Stimulated activated CD4-positive, alpha-beta T cell treated with anti-CD3 and anti-CD28 coated beads, TNF-alpha, amount 100 ng/mL, for 24 hours (primary cell): ENCODE measurements at regions not wholly inside any gene's neighbourhood (a gene's known extent, or its start where the extent isn't known, plus 50 kb on each side); places are given as distances from the start of the nearest gene placed in this dataset.
"Not testable (repeated sequence)": the region's sequence is repeated elsewhere in the genome, so short reads cannot be mapped to it uniquely, and the experiment has no call there.

ENCODE experiments used
- DNase-seq, 3 experiments: peaks; one replicate each; pipeline ENCODE4 v3.0.0-alpha.2; 2020; ENCODE audit warnings: low read depth in 3 of 3

GRCh38 chr3:188974856-188975599 is 196.7 kb upstream of the TPRG1 start:
- no peak for DNase-seq

DNA sequence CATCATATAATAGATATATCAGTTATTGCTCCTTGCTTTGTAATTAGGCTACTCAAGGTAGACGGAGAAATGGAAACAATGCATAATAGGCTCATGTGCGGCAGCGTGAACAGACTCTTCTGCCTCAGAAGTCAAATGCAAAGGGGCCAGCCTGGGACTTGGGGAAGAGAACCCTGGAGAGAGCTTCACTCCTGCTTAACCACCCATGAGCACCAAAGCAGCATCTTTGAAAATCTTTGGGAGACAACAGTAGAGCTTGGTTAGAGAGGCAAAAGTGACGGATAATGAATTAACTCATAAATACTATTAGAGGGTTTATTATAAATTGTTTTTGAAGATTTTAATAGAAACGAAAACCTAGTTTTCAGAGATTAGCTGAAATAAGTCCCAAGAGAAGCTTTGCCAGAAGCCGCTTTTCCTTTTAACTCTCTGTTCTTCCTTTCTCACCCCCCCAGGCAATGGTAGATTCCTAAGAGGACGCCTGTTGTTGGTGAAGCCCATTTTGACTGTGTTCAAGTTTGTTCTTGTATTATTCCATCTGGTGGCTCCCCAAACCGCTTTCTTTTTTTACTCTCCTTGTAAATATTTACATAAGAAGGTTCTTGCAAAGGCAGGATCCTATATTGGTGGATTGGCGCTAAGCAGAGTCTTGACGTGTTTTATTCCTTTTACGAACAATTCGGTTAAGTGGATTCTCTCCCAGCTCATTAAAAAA is 196.0 kb upstream of the TPRG1 start:
- DNase-seq = no peak

GRCh38 chr3:188976407-188976806 is 195.4 kb upstream of the TPRG1 start:
- DNase-seq = no peak

GRCh38 chr3:188978421-188979171 is 193.2 kb upstream of the TPRG1 start:
- DNase-seq = no peak

DNA sequence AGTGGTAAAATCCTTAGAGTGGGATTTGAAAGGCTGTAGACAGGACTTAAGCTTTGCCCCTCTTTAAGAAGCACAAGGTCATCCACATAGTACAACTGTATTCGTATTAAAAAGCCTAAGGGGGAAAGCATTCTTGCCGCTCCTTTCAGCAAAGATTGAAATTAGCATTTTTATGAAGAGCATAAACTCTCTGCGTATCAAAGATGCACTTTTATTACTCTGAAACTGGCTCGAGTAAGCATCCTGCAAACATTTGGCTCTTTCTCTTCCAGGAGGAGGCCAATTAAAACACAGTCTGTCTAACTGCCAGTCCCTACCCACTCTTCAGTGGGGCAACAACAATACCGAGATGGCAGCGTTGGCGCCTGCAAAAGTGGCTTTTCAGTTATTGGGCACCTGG is 192.5 kb upstream of the TPRG1 start:
- DNase-seq = no peak

DNA sequence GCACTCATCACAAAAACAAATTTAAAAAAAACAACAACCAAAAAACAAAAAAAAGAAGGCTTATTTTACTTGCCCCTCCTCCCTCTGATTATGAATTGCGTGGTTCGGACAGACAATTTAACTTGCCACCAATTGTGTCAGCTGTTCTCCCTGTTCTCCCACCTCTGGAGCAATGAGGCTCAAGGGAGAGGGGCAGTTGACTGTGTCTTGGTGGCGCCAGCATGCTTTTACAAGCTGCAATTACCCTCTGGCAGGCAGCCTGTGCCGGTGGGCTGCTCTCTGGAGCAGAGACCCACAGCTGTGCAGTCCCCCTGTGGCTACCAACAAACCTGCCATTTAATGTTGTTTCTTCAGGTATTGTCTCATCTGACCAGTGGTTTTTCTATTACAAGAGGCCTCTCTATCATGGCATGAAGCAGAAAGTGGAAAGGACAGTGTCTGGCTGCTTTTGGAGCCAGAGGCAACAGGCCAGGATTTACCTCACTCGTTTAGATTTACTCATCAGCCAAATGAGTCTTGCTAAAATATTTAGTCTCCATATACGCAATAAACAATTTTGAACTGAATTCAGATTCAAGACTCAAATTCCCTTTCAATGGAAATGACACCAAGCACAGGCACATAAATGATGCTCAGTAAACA is 192.0 kb upstream of the TPRG1 start:
- DNase-seq = no peak

- no peak for DNase-seq
These were observed 178.6 kb upstream of the TPRG1 start for GRCh38 chr3:188993181-188993580.

GRCh38 chr3:189001559-189001958 is 170.2 kb upstream of the TPRG1 start:
- DNase-seq = no peak

DNA sequence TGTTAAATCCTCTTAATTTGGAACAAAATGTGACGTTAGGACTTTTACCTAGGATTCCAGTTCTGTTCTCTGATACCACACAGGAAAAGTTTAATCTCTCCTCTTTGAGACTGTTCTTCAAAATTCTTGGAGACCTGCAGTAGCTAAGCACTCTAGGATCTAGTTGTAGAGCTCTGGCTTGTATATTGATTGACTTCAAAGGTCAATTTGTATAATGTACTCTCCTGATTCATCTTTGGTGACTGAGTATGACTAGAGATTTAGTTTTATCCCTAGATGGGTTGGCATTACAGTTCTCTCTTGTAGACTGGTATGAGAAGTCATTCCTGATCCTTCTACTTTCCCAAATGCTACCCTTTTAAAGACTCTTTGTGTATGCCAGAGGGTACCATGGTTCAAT is 168.4 kb upstream of the TPRG1 start:
- DNase-seq = no peak

GRCh38 chr3:189013224-189013888 is 158.4 kb upstream of the TPRG1 start:
- DNase-seq = no peak

DNA sequence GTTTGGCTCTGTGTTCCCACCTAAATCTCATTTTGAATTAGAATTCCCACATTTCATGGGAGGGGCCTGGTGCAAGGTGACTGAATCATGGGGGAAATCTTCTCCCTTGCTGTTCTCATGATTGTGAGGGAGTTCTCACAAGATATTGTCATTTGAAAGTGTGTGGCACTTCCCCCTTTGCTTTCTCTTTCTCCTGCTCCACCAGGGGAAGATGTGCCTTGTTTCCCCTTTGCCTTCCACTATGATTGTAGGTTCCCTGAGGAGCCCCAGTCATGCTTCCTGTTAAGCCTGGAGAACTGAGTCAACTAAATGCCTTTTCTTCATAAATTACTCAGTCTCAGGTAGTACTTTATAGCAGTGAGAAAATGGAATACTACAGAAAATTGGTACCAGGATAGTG is 157.2 kb upstream of the TPRG1 start:
- no peak for DNase-seq

DNA sequence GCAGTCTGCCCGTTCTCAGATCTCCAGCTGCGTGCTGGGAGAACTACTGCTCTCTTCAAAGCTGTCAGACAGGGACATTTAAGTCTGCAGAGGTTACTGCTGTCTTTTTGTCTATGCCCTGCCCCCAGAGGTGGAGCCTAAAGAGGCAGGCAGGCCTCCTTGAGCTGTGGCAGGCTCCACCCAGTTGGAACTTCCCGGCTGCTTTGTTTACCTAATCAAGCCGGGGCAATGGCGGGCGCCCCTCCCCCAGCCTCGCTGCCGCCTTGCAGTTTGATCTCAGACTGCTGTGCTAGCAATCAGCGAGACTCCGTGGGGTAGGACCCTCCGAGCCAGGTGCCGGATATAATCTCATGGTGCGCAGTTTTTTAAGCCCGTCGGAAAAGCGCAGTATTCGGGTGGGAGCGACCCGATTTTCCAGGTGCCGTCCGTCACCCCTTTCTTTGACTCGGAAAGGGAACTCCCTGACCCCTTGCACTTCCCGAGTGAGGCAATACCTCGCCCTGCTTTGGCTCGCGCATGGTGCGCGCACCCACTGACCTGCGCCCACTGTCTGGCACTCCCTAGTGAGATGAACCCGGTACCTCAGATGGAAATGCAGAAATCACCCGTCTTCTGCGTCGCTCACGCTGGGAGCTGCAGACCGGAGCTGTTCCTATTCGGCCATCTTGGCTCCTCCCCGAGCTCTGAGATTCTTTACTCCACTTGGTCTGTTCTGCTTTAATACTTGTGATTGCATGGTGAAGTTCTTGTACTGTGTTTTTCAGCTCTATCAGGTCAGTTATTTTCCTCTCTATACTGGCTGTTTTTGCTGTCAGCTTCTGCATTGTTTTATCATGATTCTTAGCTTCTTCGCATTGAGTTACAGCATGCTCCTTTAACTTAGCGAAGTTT is 148.9 kb upstream of the TPRG1 start:
- DNase-seq = not testable (repeated sequence)

- no peak for DNase-seq
These were observed 145.9 kb upstream of the TPRG1 start for GRCh38 chr3:189025866-189026265.

DNA sequence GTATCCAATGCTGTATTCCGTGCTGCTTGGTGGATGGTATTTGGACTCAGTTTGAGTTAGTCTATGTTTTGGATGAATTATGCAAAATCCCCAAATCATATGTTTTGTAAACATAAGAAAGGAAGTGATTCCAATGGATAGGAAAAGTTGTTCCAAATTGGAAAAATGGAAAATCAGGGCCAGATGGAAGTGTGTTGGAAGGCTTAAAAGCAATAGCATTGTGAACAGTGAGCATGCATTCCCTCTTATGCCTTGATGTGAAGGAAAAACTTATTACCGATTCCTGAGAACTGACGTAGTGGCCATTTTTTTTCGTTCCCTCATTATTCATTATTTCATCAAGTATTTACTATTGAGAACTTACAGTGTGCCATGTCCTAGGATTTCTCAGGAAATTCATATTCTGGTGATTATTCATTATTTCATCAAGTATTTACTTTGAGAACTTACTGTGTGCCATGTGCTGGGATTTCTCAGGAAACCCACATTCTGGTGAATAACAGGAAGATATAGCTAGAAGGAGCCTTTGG is 144.1 kb upstream of the TPRG1 start:
- DNase-seq = no peak

GRCh38 chr3:189038773-189039745 is 132.7 kb upstream of the TPRG1 start:
- no peak for DNase-seq

GRCh38 chr3:189040656-189041335 is 131.0 kb upstream of the TPRG1 start:
- DNase-seq = no peak

GRCh38 chr3:189041482-189042090 is 130.2 kb upstream of the TPRG1 start:
- DNase-seq = peak; percentile 53 to 69 (median 65)

DNA sequence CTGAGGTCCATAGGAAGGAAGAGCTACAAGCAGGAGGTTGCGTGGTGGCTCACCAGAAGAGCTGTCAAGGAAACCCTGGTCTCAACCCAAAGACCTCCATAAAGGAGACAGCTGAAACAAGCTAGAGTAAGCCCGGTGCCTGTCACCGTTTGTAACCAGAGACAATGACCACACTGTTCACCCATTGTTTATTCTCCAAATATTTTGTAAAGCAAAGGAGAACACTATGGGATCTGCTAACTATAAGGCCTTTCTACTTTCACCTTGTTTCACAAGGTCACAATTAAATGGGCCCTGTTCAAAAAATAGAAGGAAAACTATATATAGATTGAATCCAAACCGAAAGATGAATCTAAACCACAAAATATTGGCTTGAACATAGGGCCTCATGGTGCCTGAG is 128.9 kb upstream of the TPRG1 start:
- no peak for DNase-seq
